ENCODE measurements at regions not wholly inside any gene's neighbourhood (a gene's known extent, or its start where the extent isn't known, plus 50 kb on each side); places are given as distances from the start of the nearest gene placed in this dataset.

- TF ChIP-seq CTCF (IDR thresholded peaks at IDR 0.05; ENCODE audit: borderline replicate concordance, insufficient read depth, low read depth, low read length): no peak
- no peak overlapping the region for H3K4me3 ChIP-seq (ENCODE audit: low read depth, low read length)
These were observed 199.9 kb upstream of the SATB1 start for GRCh38 chr3:18625085-18625484.

DNA sequence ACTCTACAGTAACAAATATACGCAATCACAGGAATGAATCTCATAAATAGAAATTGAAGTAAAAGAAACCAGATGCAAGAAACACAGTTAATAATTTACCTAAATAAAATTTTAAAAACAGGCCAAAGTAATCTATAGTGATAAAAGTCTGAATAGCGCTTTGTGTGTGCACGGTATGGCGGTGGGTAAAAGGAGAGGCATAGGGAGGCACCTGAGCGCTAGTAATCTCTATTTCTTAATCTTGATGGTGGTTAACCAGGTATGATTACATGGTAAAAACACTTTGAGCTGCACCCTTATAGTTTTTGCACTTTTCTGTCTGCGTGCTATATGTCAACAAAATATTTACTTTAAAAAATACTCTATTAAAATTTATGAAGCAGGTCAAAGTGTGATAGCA is 198.1 kb upstream of the SATB1 start:
- no peak for TF ChIP-seq CTCF (IDR thresholded peaks at IDR 0.05; ENCODE audit: borderline replicate concordance, insufficient read depth, low read depth, low read length)
- H3K4me3 ChIP-seq (ENCODE audit: low read depth, low read length): no peak overlapping the region

DNA sequence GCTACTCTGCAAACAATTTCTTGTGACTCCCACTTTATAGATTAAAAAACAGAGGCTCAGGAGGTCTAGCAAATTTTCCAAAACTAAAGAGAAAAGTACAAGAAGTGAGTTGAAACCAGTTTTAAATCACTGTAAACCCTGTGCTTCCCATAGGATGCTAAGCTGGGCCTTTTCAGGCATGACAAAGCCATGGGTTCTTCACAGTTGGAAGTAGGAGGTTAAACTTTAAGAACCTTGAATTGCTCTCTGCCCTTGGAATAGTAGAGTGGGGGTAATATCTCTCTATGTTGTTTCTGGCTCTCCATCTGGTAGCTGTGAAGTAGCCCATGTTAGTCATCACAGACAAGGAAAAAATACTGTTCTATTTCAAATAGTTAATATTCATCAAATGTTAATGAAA is 193.6 kb upstream of the SATB1 start:
- TF ChIP-seq CTCF (IDR thresholded peaks at IDR 0.05; ENCODE audit: borderline replicate concordance, insufficient read depth, low read depth, low read length): no peak
- no peak overlapping the region for H3K4me3 ChIP-seq (ENCODE audit: low read depth, low read length)

DNA sequence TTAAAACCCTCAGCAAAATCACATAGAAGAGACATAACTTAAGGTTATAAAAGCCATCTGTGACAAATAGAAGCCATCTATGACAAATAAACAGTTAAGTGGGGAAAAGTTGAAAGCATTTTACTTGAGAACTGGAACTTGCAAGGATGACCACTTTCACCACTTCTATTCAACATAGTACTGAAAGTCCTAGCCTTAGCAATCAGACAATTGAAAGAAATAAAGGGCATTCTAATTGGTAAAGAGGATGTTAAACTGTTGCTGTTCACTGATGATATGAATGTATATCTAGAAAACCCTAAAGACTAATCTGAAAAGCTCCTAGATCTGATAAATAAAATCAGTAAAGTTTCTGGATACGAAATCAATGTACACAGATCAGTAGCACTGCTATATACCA is 186.9 kb upstream of the SATB1 start:
- TF ChIP-seq CTCF (IDR thresholded peaks at IDR 0.05; ENCODE audit: borderline replicate concordance, insufficient read depth, low read depth, low read length): no peak
- H3K4me3 ChIP-seq (ENCODE audit: low read depth, low read length): no peak overlapping the region

GRCh38 chr3:18609187-18609586 is 184.0 kb upstream of the SATB1 start:
- TF ChIP-seq CTCF (IDR thresholded peaks at IDR 0.05; ENCODE audit: borderline replicate concordance, insufficient read depth, low read depth, low read length): no peak
- no peak overlapping the region for H3K4me3 ChIP-seq (ENCODE audit: low read depth, low read length)

- H3K4me3 ChIP-seq (ENCODE audit: low read depth, low read length): no peak overlapping the region
- no peak for TF ChIP-seq CTCF (IDR thresholded peaks at IDR 0.05; ENCODE audit: borderline replicate concordance, insufficient read depth, low read depth, low read length)
These were observed 172.8 kb upstream of the SATB1 start for GRCh38 chr3:18597919-18598318.

- TF ChIP-seq CTCF (IDR thresholded peaks at IDR 0.05; ENCODE audit: borderline replicate concordance, insufficient read depth, low read depth, low read length): no peak
- H3K4me3 ChIP-seq (ENCODE audit: low read depth, low read length): no peak overlapping the region
These were observed 168.1 kb upstream of the SATB1 start for GRCh38 chr3:18593231-18593630.
